Brain microvascular endothelial cell (primary cell): ENCODE measurements at regions not wholly inside any gene's neighbourhood (a gene's known extent, or its start where the extent isn't known, plus 50 kb on each side); places are given as distances from the start of the nearest gene placed in this dataset.

Experiments
- DNase-seq: peaks from one replicate; pipeline ENCODE4 v3.0.0-alpha.2; 2020
- H3K27ac ChIP-seq: fragments of 250-450 bp; sonication (Bioruptor Pico); 2 replicates; pipeline ENCODE4 v1.5.1; 2020; ENCODE audit warnings: mild to moderate bottlenecking, moderate library complexity
- H3K27me3 ChIP-seq: fragments of 250-450 bp; sonication (Bioruptor Pico); replicated peaks from 2 replicates; pipeline ENCODE4 v1.5.1; 2020; ENCODE audit warnings: mild to moderate bottlenecking
- H3K36me3 ChIP-seq: fragments of 250-450 bp; sonication (Bioruptor Pico); replicated peaks from 2 replicates; pipeline ENCODE4 v1.5.1; 2020; ENCODE audit warnings: mild to moderate bottlenecking
- H3K4me3 ChIP-seq: 2 replicates; pipeline ENCODE4 v1.5.1; 2011; ENCODE audit warnings: low read depth, mild to moderate bottlenecking, control low read depth, low read length, moderate library complexity
- in situ Hi-C: cut with HindIII; loops from 2 replicates; pipeline ENCODE4 v1.10.0; 2017; ENCODE audit warnings: low sequenced_read_pairs, low pct_ligation_motif_present
- TF ChIP-seq, protein P1 (sequence below): IDR thresholded peaks from 2 replicates; pipeline ENCODE4 v1.5.1; 2011; ENCODE audit warnings: low read depth, mild to moderate bottlenecking, moderate library complexity, low read length, control low read depth, inconsistent platforms; ENCODE audit errors: missing control alignments

DNA sequence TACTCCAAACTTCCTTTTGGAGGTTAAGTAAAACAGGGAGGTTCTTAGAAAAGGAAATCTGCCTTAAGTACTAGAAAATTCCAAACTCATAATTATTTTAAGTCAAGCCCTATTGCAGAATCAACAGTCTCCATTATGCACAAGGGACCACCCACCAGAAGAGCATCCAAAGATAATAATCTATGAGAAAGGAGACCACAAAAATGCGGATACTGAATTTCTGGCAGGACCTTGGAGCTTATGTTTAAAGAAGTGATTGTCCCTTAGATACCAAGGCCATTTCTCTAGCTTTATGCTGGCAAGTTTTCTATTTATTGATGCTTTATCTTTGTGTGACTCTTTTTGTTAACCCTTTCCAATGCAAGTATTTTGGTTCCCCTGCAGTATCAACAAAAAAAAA, 404.0 kb upstream of the MMADHC start:
- TF ChIP-seq, protein P1, sequence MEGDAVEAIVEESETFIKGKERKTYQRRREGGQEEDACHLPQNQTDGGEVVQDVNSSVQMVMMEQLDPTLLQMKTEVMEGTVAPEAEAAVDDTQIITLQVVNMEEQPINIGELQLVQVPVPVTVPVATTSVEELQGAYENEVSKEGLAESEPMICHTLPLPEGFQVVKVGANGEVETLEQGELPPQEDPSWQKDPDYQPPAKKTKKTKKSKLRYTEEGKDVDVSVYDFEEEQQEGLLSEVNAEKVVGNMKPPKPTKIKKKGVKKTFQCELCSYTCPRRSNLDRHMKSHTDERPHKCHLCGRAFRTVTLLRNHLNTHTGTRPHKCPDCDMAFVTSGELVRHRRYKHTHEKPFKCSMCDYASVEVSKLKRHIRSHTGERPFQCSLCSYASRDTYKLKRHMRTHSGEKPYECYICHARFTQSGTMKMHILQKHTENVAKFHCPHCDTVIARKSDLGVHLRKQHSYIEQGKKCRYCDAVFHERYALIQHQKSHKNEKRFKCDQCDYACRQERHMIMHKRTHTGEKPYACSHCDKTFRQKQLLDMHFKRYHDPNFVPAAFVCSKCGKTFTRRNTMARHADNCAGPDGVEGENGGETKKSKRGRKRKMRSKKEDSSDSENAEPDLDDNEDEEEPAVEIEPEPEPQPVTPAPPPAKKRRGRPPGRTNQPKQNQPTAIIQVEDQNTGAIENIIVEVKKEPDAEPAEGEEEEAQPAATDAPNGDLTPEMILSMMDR = no peak
- H3K27ac ChIP-seq = no peak overlapping the region
- peak; percentile 71 for DNase-seq

DNA sequence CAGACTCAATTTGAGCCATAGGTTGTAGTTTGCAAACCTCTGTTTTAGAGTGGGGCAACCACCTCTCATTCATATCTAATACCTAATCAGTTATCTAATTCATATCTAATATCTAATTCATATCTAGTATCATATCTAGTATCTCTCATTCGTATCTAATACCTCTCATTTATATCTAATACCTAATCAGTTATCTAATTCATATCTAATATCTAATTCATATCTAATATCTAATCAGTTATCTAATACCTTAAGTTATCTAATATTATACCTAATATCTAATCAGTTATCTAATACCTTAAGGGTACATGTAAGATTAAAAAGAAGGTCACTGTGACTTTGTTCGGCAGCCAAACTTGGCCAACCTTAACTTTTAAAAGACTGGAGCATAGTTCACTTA, 403.4 kb upstream of the MMADHC start:
- Histone ChIP-seq H3K27ac (no peak overlapping the region), H3K4me3 (no peak overlapping the region), H3K36me3 (no peaks in the 10 kb centered on the region), H3K27me3 (no peaks in the 10 kb centered on the region)
- no peak for DNase-seq
- TF ChIP-seq, protein P1 = no peak
- in situ Hi-C loops = no loop called here

More for the DNA sequence above, 404.0 kb upstream of the MMADHC start:
- no peaks in the 10 kb centered on the region for H3K36me3 ChIP-seq
- no peak overlapping the region for H3K4me3 ChIP-seq
- in situ Hi-C loops = no loop called here
- no peaks in the 10 kb centered on the region for H3K27me3 ChIP-seq

DNA sequence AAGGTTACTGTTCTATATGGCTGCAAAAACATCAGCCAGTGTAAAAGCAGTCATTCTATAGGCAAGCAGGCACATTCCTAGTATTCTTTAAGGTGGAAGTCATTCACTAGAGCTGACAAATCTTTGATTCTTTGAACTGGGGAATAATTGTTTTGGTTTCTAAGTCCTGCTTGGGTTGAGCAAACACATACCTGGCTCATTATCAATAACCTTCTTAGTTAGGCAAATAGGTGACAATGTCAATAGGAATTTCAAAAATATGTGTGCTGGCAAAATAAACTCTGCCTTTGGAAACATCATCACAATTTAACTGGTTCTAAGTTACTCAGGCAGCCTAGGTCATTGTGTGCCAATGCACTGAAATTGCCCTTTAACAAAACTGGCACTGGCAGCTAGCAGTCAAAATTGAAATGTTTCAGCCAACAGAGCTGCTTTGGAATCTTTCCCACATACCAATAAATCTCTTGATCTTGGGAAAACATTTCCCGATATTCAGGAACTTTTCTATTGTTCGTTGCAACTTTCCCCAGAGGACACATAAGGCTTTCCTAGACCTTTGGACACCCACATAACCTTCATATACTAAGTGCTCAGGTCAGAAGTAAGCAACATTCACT, 402.0 kb upstream of the MMADHC start:
- in situ Hi-C loops = no loop called here
- TF ChIP-seq, protein P1 = no peak
- Histone ChIP-seq H3K27ac (no peak overlapping the region), H3K4me3 (no peak overlapping the region), H3K27me3 (no peaks in the 10 kb centered on the region), H3K36me3 (no peaks in the 10 kb centered on the region)
- DNase-seq = no peak

DNA sequence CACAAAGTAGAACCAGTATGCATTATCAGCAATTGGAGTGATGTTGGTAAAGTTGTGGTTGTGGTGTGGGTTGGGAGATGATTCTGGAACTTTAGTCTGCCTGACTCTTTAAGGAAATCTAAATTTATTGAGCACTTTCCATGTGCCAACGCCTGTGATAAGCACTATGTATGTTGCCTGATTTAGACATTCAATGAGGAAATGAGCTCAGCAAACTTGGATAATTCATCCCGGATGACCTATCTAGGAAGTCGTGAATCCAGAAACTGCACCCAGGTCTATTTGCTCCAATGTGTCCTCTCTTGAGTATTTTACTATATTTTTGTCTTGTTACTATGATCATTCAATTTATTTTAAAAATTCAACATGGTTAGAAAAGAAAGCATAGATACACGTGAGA, 400.8 kb upstream of the MMADHC start:
- TF ChIP-seq, protein P1 = no peak
- no peaks in the 10 kb centered on the region for H3K27me3 ChIP-seq
- no peak overlapping the region for H3K27ac ChIP-seq
- in situ Hi-C loops = no loop called here
- no peak overlapping the region for H3K4me3 ChIP-seq
- H3K36me3 ChIP-seq = no peaks in the 10 kb centered on the region
- no peak for DNase-seq

DNA sequence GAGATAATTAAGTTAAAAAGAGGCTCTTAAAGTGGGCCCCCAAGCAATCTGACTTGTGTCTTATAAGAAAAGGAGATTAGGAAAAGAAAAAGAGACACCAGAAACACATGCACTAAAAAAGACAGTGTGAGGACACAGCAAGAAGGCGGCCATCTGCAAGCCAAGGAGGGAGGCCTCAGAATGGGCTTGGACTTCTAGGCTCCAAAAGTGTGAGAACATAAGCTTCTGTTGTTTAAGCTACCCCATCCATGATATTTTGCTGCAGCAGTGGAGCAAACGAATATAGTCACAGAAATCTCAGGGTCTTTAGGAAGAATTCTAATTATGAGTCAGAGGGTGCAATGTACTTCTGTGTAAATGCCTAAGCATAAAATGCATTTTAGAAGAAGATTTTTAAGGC, 399.3 kb upstream of the MMADHC start:
- Histone ChIP-seq H3K4me3 (no peak overlapping the region), H3K27ac (no peak overlapping the region), H3K36me3 (no peaks in the 10 kb centered on the region), H3K27me3 (no peaks in the 10 kb centered on the region)
- TF ChIP-seq, protein P1 = no peak
- in situ Hi-C loops = no loop called here
- DNase-seq = no peak

DNA sequence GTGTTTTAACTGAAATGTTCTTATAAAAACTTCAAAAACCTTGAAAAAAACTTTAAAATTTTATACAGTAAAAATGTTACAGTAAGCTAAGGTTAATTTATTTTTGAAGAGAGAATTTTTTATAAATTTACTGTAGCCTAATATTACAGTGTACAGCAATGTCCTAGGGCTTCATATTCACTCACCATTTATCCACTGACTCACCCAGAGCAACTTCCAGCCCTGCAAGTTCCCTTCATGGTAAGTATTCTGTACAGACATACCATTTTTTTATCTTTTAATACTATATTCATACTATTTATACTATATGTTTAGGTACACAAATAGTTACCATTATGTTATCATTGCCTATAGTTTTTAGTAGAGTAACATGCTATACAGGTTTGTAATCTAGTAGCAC, 396.7 kb upstream of the MMADHC start:
- no peaks in the 10 kb centered on the region for H3K27me3 ChIP-seq
- H3K4me3 ChIP-seq = no peak overlapping the region
- in situ Hi-C loops = no loop called here
- H3K27ac ChIP-seq = no peak overlapping the region
- H3K36me3 ChIP-seq = no peaks in the 10 kb centered on the region
- TF ChIP-seq, protein P1 = no peak
- DNase-seq = no peak
